ENCODE measurements at regions not wholly inside any gene's neighbourhood (a gene's known extent, or its start where the extent isn't known, plus 50 kb on each side); places are given as distances from the start of the nearest gene placed in this dataset.
A peak's percentile ranks its signal among the peaks of the same experiment; 100 is the strongest.

GRCh38 chr6:144590532-144590931, 305.4 kb downstream of the UTRN start:
- DNase-seq (ENCODE audit: extremely low spot score, insufficient read length, low read depth): no peak
- FAIRE-seq: no peak

GRCh38 chr6:144593392-144593791, 308.3 kb downstream of the UTRN start:
- FAIRE-seq: no peak
- no peak for DNase-seq (ENCODE audit: extremely low spot score, insufficient read length, low read depth)

GRCh38 chr6:144594585-144594984, 309.4 kb downstream of the UTRN start:
- DNase-seq (ENCODE audit: extremely low spot score, insufficient read length, low read depth) (no peak), FAIRE-seq (no peak)

GRCh38 chr6:144595266-144595665, 310.1 kb downstream of the UTRN start:
- FAIRE-seq (peak; percentile 29), DNase-seq (ENCODE audit: extremely low spot score, insufficient read length, low read depth) (no peak)

- FAIRE-seq (no peak), DNase-seq (ENCODE audit: extremely low spot score, insufficient read length, low read depth) (no peak)
These were observed 312.4 kb downstream of the UTRN start for GRCh38 chr6:144597511-144597910.

GRCh38 chr6:144599615-144600014, 314.5 kb downstream of the UTRN start:
- FAIRE-seq (no peak), DNase-seq (ENCODE audit: extremely low spot score, insufficient read length, low read depth) (no peak)

GRCh38 chr6:144601221-144601620, 316.1 kb downstream of the UTRN start:
- DNase-seq (ENCODE audit: extremely low spot score, insufficient read length, low read depth) (no peak), FAIRE-seq (no peak)

GRCh38 chr6:144602523-144603180, 317.5 kb downstream of the UTRN start:
- no peak for DNase-seq (ENCODE audit: extremely low spot score, insufficient read length, low read depth)
- FAIRE-seq: no peak

GRCh38 chr6:144606083-144606482, 320.9 kb downstream of the UTRN start:
- DNase-seq (ENCODE audit: extremely low spot score, insufficient read length, low read depth) (no peak), FAIRE-seq (no peak)

GRCh38 chr6:144607998-144608735, 323.0 kb downstream of the UTRN start:
- no peak for FAIRE-seq
- no peak for DNase-seq (ENCODE audit: extremely low spot score, insufficient read length, low read depth)

- no peak for DNase-seq (ENCODE audit: extremely low spot score, insufficient read length, low read depth)
- FAIRE-seq: no peak
These were observed 327.7 kb downstream of the UTRN start for GRCh38 chr6:144612811-144613210.

GRCh38 chr6:144613859-144614258, 328.7 kb downstream of the UTRN start:
- no peak for FAIRE-seq
- DNase-seq (ENCODE audit: extremely low spot score, insufficient read length, low read depth): no peak

GRCh38 chr6:144615870-144616269, 330.7 kb downstream of the UTRN start:
- no peak for DNase-seq (ENCODE audit: extremely low spot score, insufficient read length, low read depth)
- no peak for FAIRE-seq

GRCh38 chr6:144617191-144617590, 332.1 kb downstream of the UTRN start:
- no peak for DNase-seq (ENCODE audit: extremely low spot score, insufficient read length, low read depth)
- FAIRE-seq: no peak

- no peak for FAIRE-seq
- no peak for DNase-seq (ENCODE audit: extremely low spot score, insufficient read length, low read depth)
These were observed 332.6 kb downstream of the UTRN start for GRCh38 chr6:144617708-144618107.

- no peak for FAIRE-seq
- no peak for DNase-seq (ENCODE audit: extremely low spot score, insufficient read length, low read depth)
These were observed 334.8 kb downstream of the UTRN start for GRCh38 chr6:144619966-144620365.

- DNase-seq (ENCODE audit: extremely low spot score, insufficient read length, low read depth) (no peak), FAIRE-seq (no peak)
These were observed 336.2 kb downstream of the UTRN start for GRCh38 chr6:144621332-144621731.

- DNase-seq (ENCODE audit: extremely low spot score, insufficient read length, low read depth) (no peak), FAIRE-seq (peak; percentile 29)
These were observed 339.1 kb downstream of the UTRN start for GRCh38 chr6:144624246-144624645.

GRCh38 chr6:144624716-144625115, 339.6 kb downstream of the UTRN start:
- FAIRE-seq (no peak), DNase-seq (ENCODE audit: extremely low spot score, insufficient read length, low read depth) (no peak)

GRCh38 chr6:144630857-144631256, 345.7 kb downstream of the UTRN start:
- no peak for FAIRE-seq
- DNase-seq (ENCODE audit: extremely low spot score, insufficient read length, low read depth): no peak

- DNase-seq (ENCODE audit: extremely low spot score, insufficient read length, low read depth) (no peak), FAIRE-seq (no peak)
These were observed 347.1 kb downstream of the UTRN start for GRCh38 chr6:144632266-144632665.

GRCh38 chr6:144633886-144634285, 348.8 kb downstream of the UTRN start:
- DNase-seq (ENCODE audit: extremely low spot score, insufficient read length, low read depth) (no peak), FAIRE-seq (no peak)
